Nucleus accumbens (tissue), 56 donors: ENCODE measurements at regions not wholly inside any gene's neighbourhood (a gene's known extent, or its start where the extent isn't known, plus 50 kb on each side); places are given as distances from the start of the nearest gene placed in this dataset.
"Not testable (repeated sequence)": the region's sequence is repeated elsewhere in the genome, so short reads cannot be mapped to it uniquely, and the experiment has no call there.

ENCODE experiments used
- DNase-seq, 56 donors: peaks; one replicate each; lab custom pipeline; 2025; lab: John Stamatoyannopoulos, UW

GRCh38 chr5:12624776-12625560, 720.7 kb upstream of the CTNND2 start:
- DNase-seq = no peak

DNA sequence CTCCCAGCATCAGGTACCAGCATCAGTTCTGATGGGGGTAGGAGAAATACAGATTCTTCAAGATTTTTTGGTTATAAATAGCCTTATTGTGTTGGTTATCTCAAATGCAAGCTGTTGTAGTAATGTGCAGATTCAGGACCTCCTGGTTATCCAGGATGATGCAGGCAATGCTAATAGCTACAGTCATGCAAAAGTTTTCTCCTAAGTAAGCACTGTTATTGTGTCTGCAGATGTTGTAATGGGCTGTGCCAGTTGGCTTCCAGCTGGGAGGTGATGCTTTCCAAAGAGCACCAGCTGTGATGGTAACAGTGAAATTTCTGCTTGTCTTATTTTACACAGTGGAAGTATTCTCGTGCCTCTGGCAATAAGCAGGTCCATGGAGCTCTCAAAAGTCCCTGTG, 719.2 kb upstream of the CTNND2 start:
- DNase-seq = no peak

- DNase-seq = no peak
These were observed 711.8 kb upstream of the CTNND2 start for GRCh38 chr5:12616093-12616492.

DNA sequence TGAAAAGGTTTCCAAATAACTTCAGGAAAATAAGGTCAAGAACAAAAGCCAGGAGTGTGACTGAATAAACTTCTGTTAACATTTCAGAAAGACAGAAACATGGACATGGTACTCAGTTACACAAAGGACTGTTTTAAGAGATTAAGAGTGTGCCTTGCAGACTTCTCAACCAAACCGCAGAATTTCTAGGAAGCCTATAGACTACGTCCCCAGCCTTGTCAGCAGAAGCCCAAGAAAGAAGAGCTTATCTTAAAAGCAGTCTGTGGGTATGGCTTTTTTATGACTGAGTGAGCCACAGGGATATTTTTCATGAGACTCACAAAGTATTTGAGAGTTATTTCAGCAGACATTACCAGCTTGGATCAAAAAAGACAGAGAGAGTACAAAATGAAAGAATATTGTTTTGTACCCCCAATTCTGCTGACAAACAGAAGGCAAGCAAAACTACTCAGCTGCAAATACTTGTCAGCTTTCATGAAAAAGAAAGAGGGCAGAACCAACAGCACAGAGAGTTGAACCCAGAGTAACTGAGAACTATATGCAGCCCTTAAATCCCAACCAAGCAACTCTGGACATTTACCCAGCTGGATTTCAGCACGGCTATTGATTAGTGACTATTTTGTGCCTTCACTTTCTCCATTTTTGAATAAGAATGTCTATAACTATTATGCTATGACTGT, 711.0 kb upstream of the CTNND2 start:
- DNase-seq = no peak

GRCh38 chr5:12614608-12615007, 710.4 kb upstream of the CTNND2 start:
- no peak for DNase-seq

- no peak for DNase-seq
These were observed 706.9 kb upstream of the CTNND2 start for GRCh38 chr5:12611132-12611531.

DNA sequence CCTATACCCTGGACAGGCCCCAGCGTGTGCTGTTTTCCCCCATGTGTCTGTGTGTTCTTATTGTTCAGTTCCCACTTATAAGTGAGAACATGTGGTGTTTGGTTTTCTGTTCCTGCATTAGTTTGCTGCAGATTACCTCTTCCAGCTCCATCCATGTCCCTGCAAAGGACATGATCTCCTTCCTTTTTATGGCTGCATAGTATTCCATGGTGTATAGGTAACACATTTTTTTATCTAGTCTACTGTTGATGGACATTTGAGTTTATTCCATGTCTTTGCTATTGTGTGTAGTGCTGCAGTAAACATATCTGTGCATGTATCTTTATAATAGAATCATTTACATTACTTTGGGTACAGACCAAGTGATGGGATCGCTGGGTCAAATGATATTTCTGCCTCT, 703.6 kb upstream of the CTNND2 start:
- not testable (repeated sequence) for DNase-seq

DNA sequence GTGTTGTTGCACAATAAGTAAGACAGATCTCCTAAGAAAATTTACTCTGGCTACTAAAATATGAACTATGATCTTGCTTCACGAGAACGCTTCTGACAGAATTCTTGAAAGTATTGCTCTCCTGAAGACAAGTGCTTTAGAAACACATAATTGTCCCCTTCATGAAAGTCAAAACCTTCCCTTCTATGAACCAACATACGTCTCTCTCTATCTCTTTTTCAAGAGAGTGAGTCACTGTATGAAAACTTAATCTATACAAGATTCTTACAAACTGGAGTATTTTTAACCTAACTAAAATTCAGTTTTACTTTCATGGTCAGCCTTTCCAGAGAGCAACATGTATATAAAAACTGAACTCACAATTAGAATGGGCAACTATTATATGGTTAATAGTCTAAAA, 688.0 kb upstream of the CTNND2 start:
- DNase-seq = no peak

- DNase-seq = no peak
These were observed 682.2 kb upstream of the CTNND2 start for GRCh38 chr5:12586406-12586805.

GRCh38 chr5:12578803-12579202, 674.6 kb upstream of the CTNND2 start:
- DNase-seq = not testable (repeated sequence)

- not testable (repeated sequence) for DNase-seq
These were observed 672.7 kb upstream of the CTNND2 start for GRCh38 chr5:12576953-12577352.

DNA sequence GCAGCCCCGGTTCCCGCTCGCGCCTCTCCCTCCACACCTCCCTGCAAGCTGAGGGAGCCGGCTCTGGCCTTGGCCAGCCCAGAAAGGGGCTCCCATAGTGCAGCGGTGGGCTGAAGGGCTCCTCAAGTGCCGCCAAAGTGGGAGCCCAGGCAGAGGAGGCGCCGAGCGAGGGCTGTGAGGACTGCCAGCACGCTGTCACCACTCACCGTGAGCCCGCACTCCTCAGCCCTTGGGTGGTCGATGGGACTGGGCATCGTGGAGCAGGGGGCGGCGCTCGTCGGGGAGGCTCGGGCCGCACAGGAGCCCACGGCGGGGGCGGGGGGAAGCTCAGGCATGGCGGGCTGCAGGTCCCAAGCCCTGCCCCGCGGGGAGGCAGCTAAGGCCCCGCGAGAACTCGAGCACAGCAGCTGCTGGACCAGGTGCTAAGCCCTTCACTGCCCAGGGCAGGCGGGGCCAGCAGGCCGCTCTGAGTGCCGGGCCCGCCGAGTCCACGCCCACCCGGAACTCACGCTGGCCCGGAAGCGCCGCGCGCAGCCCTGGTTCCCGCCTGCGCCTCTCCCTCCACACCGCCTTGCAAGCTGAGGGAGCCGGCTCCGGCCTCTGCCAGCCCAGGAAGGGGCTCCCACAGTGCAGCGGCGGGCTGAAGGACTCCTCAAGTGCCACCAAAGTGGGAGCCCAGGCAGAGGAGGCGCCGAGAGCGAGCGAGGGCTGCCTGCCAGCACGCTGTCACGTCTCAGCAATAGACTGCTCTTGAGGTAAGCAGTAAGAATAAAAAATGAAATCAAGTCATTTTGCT, 670.2 kb upstream of the CTNND2 start:
- not testable (repeated sequence) for DNase-seq

- not testable (repeated sequence) for DNase-seq
These were observed 669.7 kb upstream of the CTNND2 start for GRCh38 chr5:12573916-12574297.

DNA sequence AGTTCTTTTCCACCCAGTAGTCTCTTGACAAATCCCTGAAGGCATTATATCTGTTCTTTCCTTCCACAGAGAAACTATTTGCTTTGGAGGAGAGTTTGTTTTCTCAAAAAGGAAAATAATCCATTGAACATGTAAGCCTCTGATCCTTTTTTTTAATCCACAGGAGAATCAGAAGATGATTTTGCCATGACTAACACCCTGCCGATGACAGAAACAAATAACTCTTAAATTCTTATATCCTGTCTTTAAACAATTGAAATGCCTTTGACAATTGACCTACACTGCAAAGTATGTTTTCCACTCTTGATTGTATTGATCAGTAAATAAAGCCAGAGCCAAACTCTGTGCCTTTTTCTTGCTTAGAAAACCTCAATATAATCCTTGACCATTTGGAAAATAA, 666.4 kb upstream of the CTNND2 start:
- DNase-seq = no peak

- DNase-seq = no peak
These were observed 662.2 kb upstream of the CTNND2 start for GRCh38 chr5:12566441-12566840.

- no peak for DNase-seq
These were observed 652.8 kb upstream of the CTNND2 start for GRCh38 chr5:12557012-12557411.

DNA sequence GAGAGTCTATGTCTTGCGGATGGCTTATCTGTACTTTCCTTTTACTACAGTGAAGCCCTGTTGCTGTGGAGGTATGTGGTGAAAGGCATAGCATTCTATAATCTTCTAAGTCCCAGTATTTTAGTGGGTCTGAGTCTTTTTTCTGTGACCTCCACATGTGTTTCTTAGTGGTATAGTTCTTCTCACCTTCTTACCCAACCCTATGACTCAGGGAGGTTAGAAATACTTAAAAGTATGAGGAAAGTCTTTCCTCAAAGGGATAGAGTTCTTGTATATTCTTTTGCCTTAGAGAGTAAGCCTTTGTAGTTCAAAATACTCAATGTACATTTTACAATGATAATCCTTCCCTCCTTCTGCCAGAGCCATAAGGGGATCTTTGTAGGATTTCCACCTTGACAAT, 621.9 kb upstream of the CTNND2 start:
- no peak for DNase-seq

GRCh38 chr5:12522116-12522515, 617.9 kb upstream of the CTNND2 start:
- no peak for DNase-seq

DNA sequence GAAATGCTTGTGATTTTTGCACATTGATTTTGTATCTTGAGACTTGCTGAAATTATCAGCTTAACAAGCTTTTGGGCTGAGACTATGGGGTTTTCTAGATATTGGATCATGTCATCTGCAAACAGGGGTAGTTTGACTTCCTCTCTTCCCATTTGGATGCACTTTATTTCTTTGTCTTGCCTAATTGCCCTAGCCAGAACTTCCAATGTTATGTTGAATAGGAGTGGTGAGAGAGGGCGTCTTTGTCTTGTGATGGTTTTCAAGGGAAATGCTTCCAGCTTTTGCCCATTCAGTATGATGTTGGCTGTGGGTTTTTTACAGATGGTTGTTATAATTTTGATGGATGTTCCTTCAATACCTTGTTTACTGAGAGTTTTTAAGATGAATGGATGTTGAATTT, 600.7 kb upstream of the CTNND2 start:
- DNase-seq = not testable (repeated sequence)

DNA sequence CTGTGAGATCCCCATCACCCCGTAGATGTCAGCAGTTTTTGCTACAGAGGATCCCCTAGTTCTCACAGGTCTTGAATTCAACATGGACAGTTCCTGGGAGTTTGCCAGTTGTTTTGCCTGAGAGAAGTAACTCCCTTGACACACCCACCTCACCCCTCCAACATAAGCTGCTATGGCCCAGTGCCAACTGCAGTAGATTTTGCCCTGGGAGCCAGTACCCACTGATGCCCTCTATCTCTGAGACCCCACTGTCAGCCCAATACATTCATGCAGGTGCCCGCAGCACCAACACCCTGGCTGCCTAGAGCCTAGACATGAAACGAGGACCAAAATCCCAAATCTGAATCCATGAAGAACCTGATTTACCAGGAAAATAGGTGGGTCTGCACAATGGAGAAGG, 583.9 kb upstream of the CTNND2 start:
- DNase-seq = no peak

GRCh38 chr5:12480487-12480886, 576.2 kb upstream of the CTNND2 start:
- DNase-seq = no peak
